CD4-positive, alpha-beta T cell treated with Interleukin-2 at 100 ng/mL for 4 hours (primary cell): ENCODE measurements at regions not wholly inside any gene's neighbourhood (a gene's known extent, or its start where the extent isn't known, plus 50 kb on each side); places are given as distances from the start of the nearest gene placed in this dataset.

Experiments
- DNase-seq: peaks from one replicate; pipeline ENCODE4 v3.0.0-alpha.2; 2020; ENCODE audit warnings: low spot score

GRCh38 chr12:13380297-13380696 is 183.8 kb downstream of the EMP1 start:
- no peak for DNase-seq

- no peak for DNase-seq
These were observed 183.1 kb downstream of the EMP1 start for GRCh38 chr12:13379531-13380188.

- no peak for DNase-seq
These were observed 181.2 kb downstream of the EMP1 start for GRCh38 chr12:13377698-13378097.

- DNase-seq = no peak
These were observed 180.3 kb downstream of the EMP1 start for GRCh38 chr12:13376610-13377373.

GRCh38 chr12:13375583-13376345 is 179.2 kb downstream of the EMP1 start:
- DNase-seq = no peak

GRCh38 chr12:13374793-13375192 is 178.3 kb downstream of the EMP1 start:
- DNase-seq = no peak

- DNase-seq = no peak
These were observed 177.3 kb downstream of the EMP1 start for GRCh38 chr12:13373803-13374202.

GRCh38 chr12:13373131-13373530 is 176.6 kb downstream of the EMP1 start:
- no peak for DNase-seq

GRCh38 chr12:13372386-13372785 is 175.9 kb downstream of the EMP1 start:
- no peak for DNase-seq

- DNase-seq = no peak
These were observed 175.3 kb downstream of the EMP1 start for GRCh38 chr12:13371797-13372196.

GRCh38 chr12:13371367-13371766 is 174.8 kb downstream of the EMP1 start:
- no peak for DNase-seq

- no peak for DNase-seq
These were observed 173.0 kb downstream of the EMP1 start for GRCh38 chr12:13369474-13370056.

GRCh38 chr12:13368971-13369370 is 172.4 kb downstream of the EMP1 start:
- DNase-seq = no peak

GRCh38 chr12:13368431-13368830 is 171.9 kb downstream of the EMP1 start:
- no peak for DNase-seq

GRCh38 chr12:13367973-13368372 is 171.4 kb downstream of the EMP1 start:
- DNase-seq = no peak

- no peak for DNase-seq
These were observed 169.3 kb downstream of the EMP1 start for GRCh38 chr12:13365748-13366366.

GRCh38 chr12:13362260-13362841 is 165.8 kb downstream of the EMP1 start:
- peak; percentile 26 for DNase-seq

- DNase-seq = no peak
These were observed 163.1 kb downstream of the EMP1 start for GRCh38 chr12:13359636-13360035.

GRCh38 chr12:13358391-13358905 is 161.9 kb downstream of the EMP1 start:
- DNase-seq = no peak

- DNase-seq = no peak
These were observed 154.4 kb downstream of the EMP1 start for GRCh38 chr12:13350946-13351345.

GRCh38 chr12:13350381-13350780 is 153.9 kb downstream of the EMP1 start:
- DNase-seq = no peak

GRCh38 chr12:13348464-13348863 is 151.9 kb downstream of the EMP1 start:
- DNase-seq = no peak
